ENCODE measurements at regions not wholly inside any gene's neighbourhood (a gene's known extent, or its start where the extent isn't known, plus 50 kb on each side); places are given as distances from the start of the nearest gene placed in this dataset.

- Histone ChIP-seq H3K36me3 (ENCODE audit: insufficient read depth, low read length, poor library complexity, severe bottlenecking) (no peaks in the 10 kb centered on the region), H3K4me1 (ENCODE audit: insufficient read depth, low read length, poor library complexity, severe bottlenecking) (peaks cover 5% of the 10 kb centered on the region), H3K27ac (ENCODE audit: low read depth, low read length, poor library complexity, severe bottlenecking) (no peak overlapping the region), H3K27me3 (replicated peaks; ENCODE audit: insufficient read depth, low read depth, low read length, poor library complexity) (peaks cover 7% of the 10 kb centered on the region), H3K9me3 (ENCODE audit: low read depth, low read length, poor library complexity, severe bottlenecking) (no peaks in the 10 kb centered on the region), H3K4me3 (ENCODE audit: low read depth, low read length, poor library complexity, severe bottlenecking) (no peak overlapping the region)
- ChIA-PET POLR2A (ENCODE audit: low non-redundant PET) (no interaction called here), CTCF (no interaction called here)
- no peak for DNase-seq (ENCODE audit: low spot score)
- TF ChIP-seq EZH2 (IDR thresholded peaks at IDR 0.05; ENCODE audit: borderline replicate concordance, low read depth, low read length, poor library complexity, severe bottlenecking) (no peak), CTCF (conservative IDR thresholded peaks at IDR 0.05; ENCODE audit: low read depth, low read length) (no peak)
- intact Hi-C loops (cut with micrococcal nuclease; ENCODE audit: unreplicated experiment): no loop called here
- no TSS peak for BruUV-seq (replicated peaks)
Observed at GRCh38 chr22:26956371-26956770, 299.0 kb downstream of the MIAT start.

- ChIA-PET CTCF (no interaction called here), POLR2A (ENCODE audit: low non-redundant PET) (no interaction called here)
- H3K36me3 ChIP-seq (ENCODE audit: insufficient read depth, low read length, poor library complexity, severe bottlenecking): no peaks in the 10 kb centered on the region
- DNase-seq (ENCODE audit: low spot score): no peak
- TF ChIP-seq EZH2 (IDR thresholded peaks at IDR 0.05; ENCODE audit: borderline replicate concordance, low read depth, low read length, poor library complexity, severe bottlenecking) (no peak), CTCF (conservative IDR thresholded peaks at IDR 0.05; ENCODE audit: low read depth, low read length) (no peak)
- intact Hi-C loops (cut with micrococcal nuclease; ENCODE audit: unreplicated experiment): no loop called here
- no peaks in the 10 kb centered on the region for H3K9me3 ChIP-seq (ENCODE audit: low read depth, low read length, poor library complexity, severe bottlenecking)
- H3K4me1 ChIP-seq (ENCODE audit: insufficient read depth, low read length, poor library complexity, severe bottlenecking): peaks cover 5% of the 10 kb centered on the region
- no TSS peak for BruUV-seq (replicated peaks)
- H3K27me3 ChIP-seq (replicated peaks; ENCODE audit: insufficient read depth, low read depth, low read length, poor library complexity): peaks cover 13% of the 10 kb centered on the region
- no peak overlapping the region for H3K4me3 ChIP-seq (ENCODE audit: low read depth, low read length, poor library complexity, severe bottlenecking)
- no peak overlapping the region for H3K27ac ChIP-seq (ENCODE audit: low read depth, low read length, poor library complexity, severe bottlenecking)
Observed at GRCh38 chr22:26957176-26957575, 299.8 kb downstream of the MIAT start.

- POLR2A ChIA-PET (ENCODE audit: low non-redundant PET): no interaction called here
- Histone ChIP-seq H3K4me1 (ENCODE audit: insufficient read depth, low read length, poor library complexity, severe bottlenecking) (peaks cover 5% of the 10 kb centered on the region), H3K4me3 (ENCODE audit: low read depth, low read length, poor library complexity, severe bottlenecking) (no peak overlapping the region), H3K9me3 (ENCODE audit: low read depth, low read length, poor library complexity, severe bottlenecking) (no peaks in the 10 kb centered on the region), H3K36me3 (ENCODE audit: insufficient read depth, low read length, poor library complexity, severe bottlenecking) (no peaks in the 10 kb centered on the region), H3K27ac (ENCODE audit: low read depth, low read length, poor library complexity, severe bottlenecking) (no peak overlapping the region), H3K27me3 (replicated peaks; ENCODE audit: insufficient read depth, low read depth, low read length, poor library complexity) (peaks cover 7% of the 10 kb centered on the region)
- DNase-seq (ENCODE audit: low spot score): no peak
- TF ChIP-seq EZH2 (IDR thresholded peaks at IDR 0.05; ENCODE audit: borderline replicate concordance, low read depth, low read length, poor library complexity, severe bottlenecking) (no peak), CTCF (conservative IDR thresholded peaks at IDR 0.05; ENCODE audit: low read depth, low read length) (no peak)
- BruUV-seq (replicated peaks): no TSS peak
- intact Hi-C loops (cut with micrococcal nuclease; ENCODE audit: unreplicated experiment): no loop called here
- CTCF ChIA-PET: no interaction called here
Observed at GRCh38 chr22:26957897-26958296, 300.5 kb downstream of the MIAT start.

All from A673 (cell line).